ENCODE measurements at regions not wholly inside any gene's neighbourhood (a gene's known extent, or its start where the extent isn't known, plus 50 kb on each side); places are given as distances from the start of the nearest gene placed in this dataset.

DNA sequence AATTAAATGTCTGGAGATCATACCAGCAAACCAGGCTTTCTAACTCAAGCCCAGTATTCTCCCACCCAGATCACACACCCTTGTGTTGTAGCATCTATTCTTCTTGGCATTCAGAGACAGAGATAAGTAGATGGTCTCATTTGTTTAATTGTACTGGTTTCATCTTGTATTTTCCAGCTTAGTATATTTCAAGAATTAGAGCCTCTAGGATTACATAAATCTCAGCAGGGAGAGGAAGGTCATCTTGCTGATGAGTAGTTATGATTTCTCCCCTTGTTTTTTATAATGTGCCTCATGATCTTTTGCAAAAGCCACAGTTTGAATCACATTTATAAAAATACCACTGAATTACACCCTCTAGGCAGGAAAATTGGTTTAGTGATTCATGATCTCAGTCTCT lies 106.6 kb upstream of the NRSN1 start:
- DNase-seq (ENCODE audit: insufficient read length, low spot score) = no peak
- no peak for TF ChIP-seq POLR2A (IDR thresholded peaks at IDR 0.05; ENCODE audit: low read depth, low read length)
- no peak for FAIRE-seq

DNA sequence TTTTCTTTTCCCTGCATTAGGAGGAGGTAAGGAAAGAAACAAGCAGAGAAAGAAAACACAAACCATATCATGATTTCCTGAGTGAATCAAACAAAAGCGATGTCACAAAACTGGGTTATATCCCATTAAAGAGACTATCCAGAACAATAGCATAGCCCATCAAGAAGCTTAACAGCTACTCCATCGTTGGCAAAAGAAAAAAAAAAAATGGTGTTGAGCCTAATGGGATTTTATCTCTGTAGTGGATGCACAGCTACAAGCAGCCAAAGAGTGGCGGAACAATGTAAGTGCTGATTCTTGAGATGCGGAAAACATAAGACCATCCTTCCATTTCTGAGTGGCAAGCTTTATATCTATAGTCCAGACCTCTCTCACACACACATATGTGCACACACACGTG lies 106.2 kb upstream of the NRSN1 start:
- DNase-seq (ENCODE audit: insufficient read length, low spot score) = no peak
- FAIRE-seq = no peak
- no peak for TF ChIP-seq POLR2A (IDR thresholded peaks at IDR 0.05; ENCODE audit: low read depth, low read length)

DNA sequence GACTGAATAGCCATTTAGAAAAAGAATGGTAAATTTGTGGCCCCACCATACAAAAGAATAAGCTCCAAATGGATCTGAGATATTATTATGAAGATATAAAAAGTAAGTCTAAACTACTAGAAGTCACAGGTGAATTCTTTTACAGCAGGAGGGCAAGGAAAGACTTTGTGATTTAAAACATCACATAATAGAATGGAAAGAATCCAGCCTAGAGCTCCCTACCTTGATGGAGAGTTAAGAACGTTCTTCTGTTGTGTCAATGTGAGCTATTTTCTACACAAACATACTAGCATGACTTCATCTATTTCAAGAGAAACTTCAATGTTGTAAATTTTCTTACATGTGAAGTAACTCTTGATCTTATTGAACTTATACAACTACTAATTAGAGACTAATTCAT lies 100.0 kb upstream of the NRSN1 start:
- FAIRE-seq (no peak), DNase-seq (ENCODE audit: insufficient read length, low spot score) (no peak)
- TF ChIP-seq POLR2A (IDR thresholded peaks at IDR 0.05; ENCODE audit: low read depth, low read length) = no peak

DNA sequence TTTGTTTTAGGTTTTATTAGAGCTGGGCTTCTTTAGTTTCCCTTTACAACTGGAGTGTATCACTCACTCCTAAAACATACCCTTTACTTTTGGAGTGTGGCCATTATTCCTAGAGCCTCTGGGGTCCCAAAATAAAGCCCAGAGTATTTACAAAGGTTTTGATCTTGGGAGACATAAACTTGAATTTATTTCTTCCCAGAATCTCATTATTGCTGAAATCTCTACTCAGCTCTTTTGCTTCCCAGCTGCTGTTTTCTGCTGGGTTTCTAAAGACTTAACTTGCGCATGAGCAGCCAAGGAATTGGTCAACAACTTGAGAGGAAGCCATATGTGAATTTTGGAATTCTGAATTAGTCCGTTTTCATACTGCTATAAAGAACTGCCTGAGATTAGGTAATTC lies 94.5 kb upstream of the NRSN1 start:
- TF ChIP-seq POLR2A (IDR thresholded peaks at IDR 0.05; ENCODE audit: low read depth, low read length) = no peak
- FAIRE-seq (no peak), DNase-seq (ENCODE audit: insufficient read length, low spot score) (no peak)

DNA sequence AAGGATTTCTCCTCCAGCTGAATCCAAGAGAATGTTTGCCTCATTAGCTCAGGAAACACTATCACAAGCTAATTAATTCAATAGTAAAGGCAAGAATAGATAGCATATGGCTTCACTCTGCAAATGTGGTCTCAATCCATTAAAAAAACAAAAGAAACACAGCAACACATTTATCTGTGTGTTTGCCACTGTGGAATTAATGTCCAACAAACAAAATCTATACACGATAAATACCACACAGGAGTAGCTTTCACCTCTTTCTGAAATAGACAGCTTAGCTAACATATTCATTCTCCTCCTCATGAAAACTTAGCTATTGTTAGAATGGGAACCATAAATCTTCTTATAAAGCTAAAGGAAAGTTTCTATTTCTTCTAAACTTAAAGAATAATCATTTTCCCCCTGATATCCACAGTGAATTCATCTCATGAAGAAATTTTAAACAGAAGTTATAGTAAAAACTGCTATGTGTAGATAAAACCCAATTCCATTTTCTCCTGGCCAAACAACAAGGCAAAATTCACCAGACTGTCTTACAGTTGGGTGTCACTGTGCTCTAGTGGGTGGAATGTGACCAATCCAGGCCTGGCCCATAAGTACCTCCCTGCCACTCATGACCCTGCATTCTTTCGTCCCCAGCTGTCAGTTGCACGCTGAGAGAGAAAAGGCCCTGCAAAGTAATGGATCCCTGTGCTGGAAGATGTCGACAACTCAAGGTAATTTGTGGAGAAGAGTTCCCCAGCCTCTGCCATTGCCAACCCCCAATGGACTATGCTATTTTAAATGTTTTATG lies 92.9 kb upstream of the NRSN1 start:
- DNase-seq (ENCODE audit: insufficient read length, low spot score) (no peak), FAIRE-seq (no peak)
- TF ChIP-seq POLR2A (IDR thresholded peaks at IDR 0.05; ENCODE audit: low read depth, low read length) = no peak

DNA sequence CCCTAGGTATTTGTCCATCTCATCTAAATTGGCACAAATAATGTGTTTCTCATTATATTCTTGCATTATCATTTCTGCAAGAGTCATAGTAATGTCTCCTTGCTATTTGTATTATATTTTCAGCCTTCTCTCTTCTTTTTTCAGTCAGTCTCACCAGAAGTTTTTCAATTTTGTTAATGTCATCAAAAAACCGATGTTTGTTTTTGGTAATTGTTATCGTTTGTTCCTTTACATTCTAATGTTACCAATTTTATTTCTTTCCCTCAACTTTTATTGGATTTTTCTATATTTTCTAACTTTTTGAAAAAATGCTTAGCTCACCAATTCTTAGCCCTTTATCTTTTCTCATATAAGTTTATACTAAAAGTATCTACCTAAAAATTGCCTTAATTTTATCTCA lies 82.2 kb upstream of the NRSN1 start:
- TF ChIP-seq POLR2A (IDR thresholded peaks at IDR 0.05; ENCODE audit: low read depth, low read length) = no peak

DNA sequence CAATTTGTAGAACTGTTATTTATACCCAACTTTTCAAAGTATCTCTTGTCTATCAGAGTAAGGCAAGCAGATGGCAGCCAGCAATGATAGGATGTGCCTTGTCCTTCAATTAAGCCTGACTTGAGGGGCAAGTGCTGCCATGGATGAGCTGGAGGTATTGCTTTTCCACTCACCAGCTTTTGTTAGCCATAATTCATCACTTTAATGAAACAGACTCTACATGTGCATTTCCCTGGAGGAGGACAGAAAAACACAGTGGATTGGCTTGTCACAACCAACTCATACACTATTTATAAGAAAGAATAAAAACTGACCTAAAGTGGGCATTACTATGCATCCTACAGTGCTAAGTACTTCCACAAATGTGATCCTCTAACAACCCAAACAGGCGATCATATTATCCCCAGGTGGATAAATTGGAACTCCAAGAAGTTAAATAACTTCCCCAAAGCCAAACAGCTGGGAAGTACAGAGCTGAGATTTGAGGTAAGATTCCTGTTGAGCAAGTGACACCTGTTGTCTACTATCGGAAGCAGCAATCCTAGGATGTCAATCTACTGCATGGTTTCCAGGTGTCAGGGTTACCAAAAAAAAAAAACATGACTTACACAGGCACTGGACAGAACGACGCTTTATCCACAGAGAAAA lies 73.9 kb upstream of the NRSN1 start:
- TF ChIP-seq POLR2A (IDR thresholded peaks at IDR 0.05; ENCODE audit: low read depth, low read length) = no peak
- FAIRE-seq (no peak), DNase-seq (ENCODE audit: insufficient read length, low spot score) (no peak)

More for the DNA sequence above, 82.2 kb upstream of the NRSN1 start:
- FAIRE-seq = no peak
- no peak for DNase-seq (ENCODE audit: insufficient read length, low spot score)

DNA sequence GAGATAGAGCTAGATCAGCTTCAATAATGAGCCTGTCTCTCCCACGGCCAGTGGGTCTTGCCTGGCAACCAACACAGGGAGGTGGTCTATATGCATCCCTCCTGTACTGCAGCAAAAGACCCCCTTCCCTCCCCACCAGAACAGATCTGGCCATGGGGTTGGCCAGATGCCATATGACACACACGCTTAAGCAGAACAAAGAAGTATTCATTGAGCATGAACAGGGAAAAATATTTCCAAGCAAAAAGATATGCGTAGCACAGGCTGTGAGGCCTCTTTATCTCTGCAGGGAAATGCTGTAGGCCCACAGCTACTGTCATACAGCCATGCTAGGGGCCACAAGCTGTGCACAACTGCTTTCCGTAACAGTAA lies 73.4 kb upstream of the NRSN1 start:
- FAIRE-seq (no peak), DNase-seq (ENCODE audit: insufficient read length, low spot score) (no peak)
- TF ChIP-seq POLR2A (IDR thresholded peaks at IDR 0.05; ENCODE audit: low read depth, low read length) = no peak

DNA sequence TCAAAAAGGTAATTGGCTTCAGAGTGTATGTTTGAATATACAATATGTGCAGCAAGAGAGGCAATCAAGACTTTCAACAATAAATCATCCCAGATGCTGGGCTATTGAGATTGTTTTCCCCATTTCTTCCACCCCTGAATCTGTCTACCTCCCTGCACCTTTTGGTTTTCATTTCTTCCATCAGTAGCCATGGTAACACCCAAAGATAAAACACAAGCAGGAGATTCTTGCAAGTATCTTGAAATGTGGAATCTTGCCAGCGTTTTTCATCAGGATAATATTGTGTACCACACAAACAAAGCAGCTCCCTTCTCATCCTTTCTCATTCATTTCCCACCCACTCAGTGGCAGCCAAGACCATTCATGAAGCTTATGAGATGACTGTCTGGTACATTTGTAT lies 73.0 kb upstream of the NRSN1 start:
- FAIRE-seq (no peak), DNase-seq (ENCODE audit: insufficient read length, low spot score) (no peak)
- TF ChIP-seq POLR2A (IDR thresholded peaks at IDR 0.05; ENCODE audit: low read depth, low read length) = no peak

DNA sequence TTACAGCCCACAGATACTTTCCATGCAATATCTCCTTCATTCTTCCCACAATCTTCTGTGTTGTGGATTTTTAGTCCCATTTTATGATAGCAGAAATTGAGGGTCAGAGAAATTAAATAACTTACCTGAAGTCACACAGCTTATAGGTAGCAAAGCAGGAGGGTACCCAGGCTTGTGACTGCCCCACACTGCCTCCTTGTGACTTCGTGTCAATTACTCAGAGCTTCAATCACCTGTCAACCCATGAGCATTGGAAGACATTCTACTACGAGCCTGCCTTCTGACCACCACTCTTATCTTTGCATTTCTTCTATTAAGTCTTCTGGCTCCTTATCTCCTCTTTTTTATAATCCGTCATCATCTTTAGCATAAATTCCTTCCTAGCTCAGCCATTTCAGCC lies 71.6 kb upstream of the NRSN1 start:
- no peak for TF ChIP-seq POLR2A (IDR thresholded peaks at IDR 0.05; ENCODE audit: low read depth, low read length)
- no peak for FAIRE-seq

DNA sequence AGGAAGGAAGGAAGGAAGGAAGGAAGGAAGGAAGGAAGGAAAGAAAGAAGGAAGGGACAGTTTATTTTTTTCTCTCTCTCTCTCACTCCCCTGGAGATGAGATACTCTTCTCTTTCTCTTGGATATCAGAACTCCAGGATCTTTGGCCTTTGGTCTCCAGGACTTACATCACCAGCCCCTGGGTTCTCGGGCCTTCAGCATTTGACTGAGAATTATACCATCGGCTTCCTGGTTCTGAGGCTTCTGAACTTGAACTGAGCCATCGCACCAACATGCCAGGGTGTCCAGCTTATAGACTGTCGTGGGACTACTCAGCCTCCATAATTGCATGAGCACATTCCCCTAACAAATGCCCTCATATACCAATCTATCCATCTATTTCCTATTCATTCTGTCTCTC lies 69.4 kb upstream of the NRSN1 start:
- no peak for TF ChIP-seq POLR2A (IDR thresholded peaks at IDR 0.05; ENCODE audit: low read depth, low read length)
- no peak for FAIRE-seq

More for the DNA sequence above, 71.6 kb upstream of the NRSN1 start:
- DNase-seq (ENCODE audit: insufficient read length, low spot score) = no peak

DNA sequence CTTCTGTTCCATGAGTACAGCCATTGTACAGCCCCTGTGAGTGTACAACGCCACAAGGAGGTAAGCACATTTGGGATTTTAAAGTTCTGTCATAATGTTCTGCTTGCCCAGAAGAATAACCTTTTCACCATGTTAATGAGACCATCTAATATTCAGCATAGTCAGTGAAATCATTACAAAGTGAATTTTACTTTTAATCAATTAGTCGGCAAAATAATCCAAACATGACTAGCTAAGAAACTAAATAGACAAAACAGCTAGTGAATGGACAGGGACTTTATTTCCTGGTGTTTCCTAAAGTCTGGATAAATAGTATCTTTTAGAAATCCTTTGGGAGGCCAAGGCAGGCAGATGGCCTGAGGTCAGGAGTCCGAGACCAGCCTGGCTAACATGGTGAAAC lies 69.0 kb upstream of the NRSN1 start:
- FAIRE-seq = no peak
- TF ChIP-seq POLR2A (IDR thresholded peaks at IDR 0.05; ENCODE audit: low read depth, low read length) = no peak
- DNase-seq (ENCODE audit: insufficient read length, low spot score) = no peak

More for the DNA sequence above, 69.4 kb upstream of the NRSN1 start:
- no peak for DNase-seq (ENCODE audit: insufficient read length, low spot score)

DNA sequence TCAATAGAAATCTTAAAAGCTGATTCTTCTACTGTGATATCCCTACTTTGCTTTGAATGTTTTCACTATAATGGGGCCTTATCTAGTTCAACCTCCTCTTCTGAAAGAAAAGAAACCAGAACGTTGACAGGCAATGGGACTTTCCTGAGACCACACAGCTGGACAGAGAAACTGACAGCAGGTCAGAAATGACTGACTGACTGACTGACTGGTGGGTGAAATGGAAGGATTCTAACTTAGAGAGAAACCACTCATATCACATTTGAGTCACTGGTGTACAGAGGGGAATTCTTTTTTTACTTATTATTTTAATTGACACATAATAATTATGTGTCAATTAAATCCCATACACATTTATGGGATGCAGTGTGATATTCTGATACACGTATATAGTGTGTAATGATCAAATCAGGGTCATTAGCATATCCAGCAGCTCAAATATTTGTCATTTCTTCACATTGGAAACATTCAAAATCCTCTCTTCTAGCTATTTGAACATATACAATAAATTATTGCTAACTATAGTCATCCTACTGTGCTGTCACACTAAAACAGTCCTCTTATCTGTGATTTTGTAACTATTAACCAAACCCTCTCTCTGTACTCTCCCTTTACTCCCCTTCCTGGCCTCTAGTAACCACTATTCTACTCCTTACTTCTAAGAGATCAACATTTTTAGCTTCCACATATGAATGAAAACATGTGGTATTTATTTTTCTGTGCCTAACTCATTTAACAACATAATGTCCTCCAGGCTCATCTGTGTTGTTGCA lies 64.8 kb upstream of the NRSN1 start:
- DNase-seq (ENCODE audit: insufficient read length, low spot score) (no peak), FAIRE-seq (no peak)
- TF ChIP-seq POLR2A (IDR thresholded peaks at IDR 0.05; ENCODE audit: low read depth, low read length) = no peak

DNA sequence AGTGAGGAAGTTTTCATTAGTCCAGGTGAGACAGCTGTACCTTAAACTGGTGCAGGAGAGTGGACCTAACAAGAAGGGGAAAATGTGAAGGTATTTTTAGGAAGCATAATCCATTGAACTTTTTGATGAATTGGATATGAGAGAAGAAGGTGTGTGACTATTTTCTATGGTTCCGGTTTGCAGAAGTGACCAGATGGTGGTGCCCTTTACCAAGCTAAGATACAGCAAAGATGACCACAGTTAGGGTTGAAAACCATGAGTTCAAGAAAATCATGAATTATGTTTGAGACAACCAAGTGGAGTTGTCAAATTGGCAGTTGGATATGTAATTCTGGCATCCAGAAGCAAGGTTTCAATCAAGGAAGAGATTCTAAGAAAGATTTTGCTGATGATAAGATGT lies 61.9 kb upstream of the NRSN1 start:
- FAIRE-seq (peak; percentile 70), DNase-seq (ENCODE audit: insufficient read length, low spot score) (no peak)
- no peak for TF ChIP-seq POLR2A (IDR thresholded peaks at IDR 0.05; ENCODE audit: low read depth, low read length)
